Keratinocyte (primary cell): ENCODE measurements at regions not wholly inside any gene's neighbourhood (a gene's known extent, or its start where the extent isn't known, plus 50 kb on each side); places are given as distances from the start of the nearest gene placed in this dataset.

Experiments used
- DNase-seq: peaks from one replicate; pipeline ENCODE4 v3.0.0-alpha.2; 2011; ENCODE audit warnings: low read depth, missing footprints, low spot score
- FAIRE-seq: peaks from 2 replicates; lab custom pipeline; 2011; peaks lifted over from hg19 to GRCh38; lab: Jason Lieb, UNC
- H2AFZ ChIP-seq: 2 replicates; pipeline ENCODE4 v1.6.0; 2012; ENCODE audit warnings: low read length, control low read depth, inconsistent platforms; ENCODE audit not compliant: control insufficient read depth
- H3K27ac ChIP-seq: 2 replicates; pipeline ENCODE4 v1.5.1; 2011; ENCODE audit warnings: low read length; ENCODE audit not compliant: control insufficient read depth, insufficient read depth
- H3K27me3 ChIP-seq: 3 replicates; pipeline ENCODE4 v1.6.0; 2011; ENCODE audit warnings: low read length; ENCODE audit not compliant: control insufficient read depth, insufficient read depth; ENCODE audit errors: extremely low read depth
- H3K36me3 ChIP-seq, 2 experiments: 2 replicates in 1 of 2; 3 replicates in 1 of 2; pipeline ENCODE4 v1.5.1; 2011; ENCODE audit warnings: low read length in 2 of 2, mild to moderate bottlenecking in 1 of 2; ENCODE audit not compliant: control insufficient read depth in 2 of 2, insufficient read depth in 2 of 2; ENCODE audit errors: extremely low read depth in 1 of 2
- H3K4me1 ChIP-seq: 3 replicates; pipeline ENCODE4 v1.5.1; 2011; ENCODE audit warnings: low read length; ENCODE audit not compliant: control insufficient read depth, insufficient read depth; ENCODE audit errors: extremely low read depth
- H3K4me2 ChIP-seq: 3 replicates; pipeline ENCODE4 v1.6.0; 2011; ENCODE audit warnings: low read depth, low read length; ENCODE audit not compliant: control insufficient read depth, insufficient read depth; ENCODE audit errors: extremely low read depth
- H3K4me3 ChIP-seq, 3 experiments: fragments of 200-600 bp in 1 of 3; sonication (generic) in 1 of 3; 2 replicates in 2 of 3; 3 replicates in 1 of 3; pipeline ENCODE4 v1.5.1; 2011 to 2016; ENCODE audit warnings: low read length in 3 of 3, mild to moderate bottlenecking in 3 of 3, control low read depth in 2 of 3, inconsistent platforms in 1 of 3, low read depth in 1 of 3, mixed read lengths in 1 of 3, mixed run types in 1 of 3, moderate library complexity in 1 of 3; ENCODE audit not compliant: control insufficient read depth in 2 of 3, insufficient read depth in 2 of 3; ENCODE audit errors: extremely low read depth in 1 of 3
- H3K79me2 ChIP-seq: 2 replicates; pipeline ENCODE4 v1.6.0; 2012; ENCODE audit warnings: low read length; ENCODE audit not compliant: control insufficient read depth, insufficient read depth
- H3K9ac ChIP-seq: 3 replicates; pipeline ENCODE4 v1.6.0; 2011; ENCODE audit warnings: low read length; ENCODE audit not compliant: control insufficient read depth, insufficient read depth; ENCODE audit errors: extremely low read depth
- H3K9me1 ChIP-seq: 3 replicates; pipeline ENCODE4 v1.6.0; 2011; ENCODE audit warnings: low read length; ENCODE audit not compliant: control insufficient read depth, insufficient read depth; ENCODE audit errors: extremely low read depth
- H3K9me3 ChIP-seq: 2 replicates; pipeline ENCODE4 v1.5.1; 2012; ENCODE audit warnings: low read depth, low read length; ENCODE audit not compliant: control insufficient read depth
- H4K20me1 ChIP-seq: 3 replicates; pipeline ENCODE4 v1.6.0; 2011; ENCODE audit warnings: low read length; ENCODE audit not compliant: control insufficient read depth, insufficient read depth; ENCODE audit errors: extremely low read depth
- CTCF ChIP-seq, 3 experiments: IDR thresholded peaks in 1 of 3; conservative IDR thresholded peaks in 1 of 3; optimal IDR thresholded peaks in 1 of 3; 2 replicates in 2 of 3; 3 replicates in 1 of 3; pipeline versions ENCODE3 to v1.5.1; 2011; ENCODE audit warnings: low read length in 3 of 3, mild to moderate bottlenecking in 3 of 3, moderate library complexity in 2 of 3, control low read depth in 1 of 3, inconsistent platforms in 1 of 3; ENCODE audit not compliant: insufficient read depth in 2 of 3; ENCODE audit errors: extremely low read depth in 1 of 3
- EZH2 ChIP-seq: IDR thresholded peaks from one replicate; pipeline ENCODE4 v1.6.1; 2012; ENCODE audit warnings: inconsistent platforms, mild to moderate bottlenecking, low read length, moderate library complexity
- dilution Hi-C: fragments of 300-500 bp; cut with MboI; formaldehyde crosslinking; loops from one replicate; pipeline ENCODE4 v1.7.0; 2020; ENCODE audit warnings: low sequenced_read_pairs; ENCODE audit not compliant: extremely low pct_ligation_motif_present

- H3K9ac ChIP-seq, result no peak overlapping the region
- H3K9me1 ChIP-seq, result no peaks in the 10 kb centered on the region
- DNase-seq, result no peak
- no peak overlapping the region for H3K27ac ChIP-seq
- TF ChIP-seq CTCF (optimal IDR thresholded peaks at IDR 0.05 in 1 of 3, IDR thresholded peaks at IDR 0.05 in 1 of 3, conservative IDR thresholded peaks at IDR 0.05 in 1 of 3; ENCODE audit: extremely low read depth in 1 of 3, insufficient read depth in 2 of 3, low read length in 3 of 3) (no peak), EZH2 (no peak)
- H3K79me2 ChIP-seq, result no peaks in the 10 kb centered on the region
- no peaks in the 10 kb centered on the region for H3K27me3 ChIP-seq
- FAIRE-seq, result no peak
- H3K9me3 ChIP-seq, result no peaks in the 10 kb centered on the region
- no peaks in the 10 kb centered on the region for H4K20me1 ChIP-seq
- H3K36me3 ChIP-seq, result no peaks in the 10 kb centered on the region
- dilution Hi-C loops, result no loop called here
- no peak overlapping the region for H3K4me2 ChIP-seq
- no peaks in the 10 kb centered on the region for H3K4me1 ChIP-seq
- H2AFZ ChIP-seq, result no peak overlapping the region
- no peak overlapping the region for H3K4me3 ChIP-seq
Observed at GRCh38 chr4:104766676-104767075, 272.0 kb upstream of the CXXC4 start.

- no peaks in the 10 kb centered on the region for H3K9me3 ChIP-seq
- H3K27me3 ChIP-seq, result no peaks in the 10 kb centered on the region
- H3K4me1 ChIP-seq, result no peaks in the 10 kb centered on the region
- no peaks in the 10 kb centered on the region for H3K36me3 ChIP-seq
- no peak overlapping the region for H2AFZ ChIP-seq
- H3K9ac ChIP-seq, result no peak overlapping the region
- no peak for FAIRE-seq
- H3K9me1 ChIP-seq, result no peaks in the 10 kb centered on the region
- H3K4me2 ChIP-seq, result no peak overlapping the region
- no peak overlapping the region for H3K27ac ChIP-seq
- no peaks in the 10 kb centered on the region for H4K20me1 ChIP-seq
- TF ChIP-seq CTCF (optimal IDR thresholded peaks at IDR 0.05 in 1 of 3, IDR thresholded peaks at IDR 0.05 in 1 of 3, conservative IDR thresholded peaks at IDR 0.05 in 1 of 3; ENCODE audit: extremely low read depth in 1 of 3, insufficient read depth in 2 of 3, low read length in 3 of 3) (no peak), EZH2 (no peak)
- no peaks in the 10 kb centered on the region for H3K79me2 ChIP-seq
- DNase-seq, result no peak
- no peak overlapping the region for H3K4me3 ChIP-seq
- dilution Hi-C loops, result no loop called here
Observed at GRCh38 chr4:104772849-104773248, 278.2 kb upstream of the CXXC4 start.
